ENCODE measurements at regions not wholly inside any gene's neighbourhood (a gene's known extent, or its start where the extent isn't known, plus 50 kb on each side); places are given as distances from the start of the nearest gene placed in this dataset.

- peak; percentile 40 for DNase-seq (ENCODE audit: low spot score)
Measured at GRCh38 chr17:36728030-36728991, 126.9 kb downstream of the MRM1 start.

GRCh38 chr17:36730095-36730808, 128.9 kb downstream of the MRM1 start:
- no peak for DNase-seq (ENCODE audit: low spot score)

GRCh38 chr17:36730857-36731490, 129.6 kb downstream of the MRM1 start:
- DNase-seq (ENCODE audit: low spot score): no peak

- DNase-seq (ENCODE audit: low spot score): no peak
Measured at GRCh38 chr17:36731811-36732210, 130.4 kb downstream of the MRM1 start.

GRCh38 chr17:36732351-36732750, 131.0 kb downstream of the MRM1 start:
- DNase-seq (ENCODE audit: low spot score): no peak

- no peak for DNase-seq (ENCODE audit: low spot score)
Measured at GRCh38 chr17:36736201-36737156, 135.1 kb downstream of the MRM1 start.

- DNase-seq (ENCODE audit: low spot score): no peak
Measured at GRCh38 chr17:36739208-36739607, 137.8 kb downstream of the MRM1 start.

- no peak for DNase-seq (ENCODE audit: low spot score)
Measured at GRCh38 chr17:36740157-36740556, 138.8 kb downstream of the MRM1 start.

GRCh38 chr17:36741019-36741902, 139.9 kb downstream of the MRM1 start:
- DNase-seq (ENCODE audit: low spot score): no peak

- DNase-seq (ENCODE audit: low spot score): no peak
Measured at GRCh38 chr17:36742267-36743000, 141.1 kb downstream of the MRM1 start.

GRCh38 chr17:36743130-36743529, 141.7 kb downstream of the MRM1 start:
- DNase-seq (ENCODE audit: low spot score): no peak

- no peak for DNase-seq (ENCODE audit: low spot score)
Measured at GRCh38 chr17:36746381-36747053, 145.1 kb downstream of the MRM1 start.

GRCh38 chr17:36747861-36748260, 146.5 kb downstream of the MRM1 start:
- no peak for DNase-seq (ENCODE audit: low spot score)

GRCh38 chr17:36748272-36748671, 146.9 kb downstream of the MRM1 start:
- no peak for DNase-seq (ENCODE audit: low spot score)

- no peak for DNase-seq (ENCODE audit: low spot score)
Measured at GRCh38 chr17:36749493-36749892, 148.1 kb downstream of the MRM1 start.

GRCh38 chr17:36750316-36750885, 149.0 kb downstream of the MRM1 start:
- no peak for DNase-seq (ENCODE audit: low spot score)

- no peak for DNase-seq (ENCODE audit: low spot score)
Measured at GRCh38 chr17:36752096-36752888, 150.9 kb downstream of the MRM1 start.

- peak; percentile 45 for DNase-seq (ENCODE audit: low spot score)
Measured at GRCh38 chr17:36755586-36755985, 154.2 kb downstream of the MRM1 start.

Measured in hematopoietic multipotent progenitor cell treated with erythropoietin and hydrocortisone succinate and interleukin-3 and kit ligand, for 17 days (in vitro differentiated cells).